PC-9 (cell line): ENCODE measurements at regions not wholly inside any gene's neighbourhood (a gene's known extent, or its start where the extent isn't known, plus 50 kb on each side); places are given as distances from the start of the nearest gene placed in this dataset.

Experiments
- EZH2 ChIP-seq: fragments of 200-600 bp; sonication (generic); IDR thresholded peaks from 2 replicates; pipeline ENCODE4 v1.8.0; 2017; ENCODE audit warnings: antibody characterized with exemption, low read depth
- TF ChIP-seq, protein P1 (sequence below): fragments of 200-600 bp; sonication (generic); conservative IDR thresholded peaks from 2 replicates; pipeline ENCODE4 v1.6.1; 2017; ENCODE audit warnings: mixed run types, antibody characterized with exemption, mild to moderate bottlenecking, moderate library complexity

DNA sequence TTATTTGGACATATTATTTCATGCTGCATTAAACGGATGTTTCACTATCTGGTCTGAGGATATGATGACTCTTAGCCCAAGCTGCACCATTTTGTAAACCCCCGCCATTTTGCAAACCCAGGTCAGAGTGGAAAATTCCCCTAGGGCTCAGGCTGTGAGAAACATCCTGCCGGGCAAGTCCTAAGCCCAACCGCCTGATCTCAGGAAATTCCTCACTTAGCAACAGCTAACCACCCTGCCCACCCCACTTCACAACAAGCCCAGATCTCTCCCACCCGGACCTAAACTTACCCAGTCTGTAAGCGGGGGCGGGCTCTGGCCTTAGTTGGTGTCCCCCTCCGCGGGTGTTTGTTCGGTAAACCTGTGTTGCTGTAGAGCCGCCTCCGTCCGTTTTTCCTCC lies 2747.1 kb downstream of the PCDH7 start:
- TF ChIP-seq, protein P1, sequence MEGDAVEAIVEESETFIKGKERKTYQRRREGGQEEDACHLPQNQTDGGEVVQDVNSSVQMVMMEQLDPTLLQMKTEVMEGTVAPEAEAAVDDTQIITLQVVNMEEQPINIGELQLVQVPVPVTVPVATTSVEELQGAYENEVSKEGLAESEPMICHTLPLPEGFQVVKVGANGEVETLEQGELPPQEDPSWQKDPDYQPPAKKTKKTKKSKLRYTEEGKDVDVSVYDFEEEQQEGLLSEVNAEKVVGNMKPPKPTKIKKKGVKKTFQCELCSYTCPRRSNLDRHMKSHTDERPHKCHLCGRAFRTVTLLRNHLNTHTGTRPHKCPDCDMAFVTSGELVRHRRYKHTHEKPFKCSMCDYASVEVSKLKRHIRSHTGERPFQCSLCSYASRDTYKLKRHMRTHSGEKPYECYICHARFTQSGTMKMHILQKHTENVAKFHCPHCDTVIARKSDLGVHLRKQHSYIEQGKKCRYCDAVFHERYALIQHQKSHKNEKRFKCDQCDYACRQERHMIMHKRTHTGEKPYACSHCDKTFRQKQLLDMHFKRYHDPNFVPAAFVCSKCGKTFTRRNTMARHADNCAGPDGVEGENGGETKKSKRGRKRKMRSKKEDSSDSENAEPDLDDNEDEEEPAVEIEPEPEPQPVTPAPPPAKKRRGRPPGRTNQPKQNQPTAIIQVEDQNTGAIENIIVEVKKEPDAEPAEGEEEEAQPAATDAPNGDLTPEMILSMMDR: no peak
- TF ChIP-seq EZH2: no peak
